ENCODE measurements at regions not wholly inside any gene's neighbourhood (a gene's known extent, or its start where the extent isn't known, plus 50 kb on each side); places are given as distances from the start of the nearest gene placed in this dataset.
"Not testable (repeated sequence)": the region's sequence is repeated elsewhere in the genome, so short reads cannot be mapped to it uniquely, and the experiment has no call there.

GRCh38 chr15:99485153-99485961 lies 80.4 kb upstream of the MEF2A start:
- DNase-seq (ENCODE audit: low read depth in 2 of 2) = no peak

GRCh38 chr15:99485992-99486370 lies 79.8 kb upstream of the MEF2A start:
- no peak for DNase-seq (ENCODE audit: low read depth in 2 of 2)

- DNase-seq (ENCODE audit: low read depth in 2 of 2) = no peak
Observed at GRCh38 chr15:99486371-99487336, 79.1 kb upstream of the MEF2A start.

GRCh38 chr15:99487337-99487730 lies 78.5 kb upstream of the MEF2A start:
- no peak for DNase-seq (ENCODE audit: low read depth in 2 of 2)

GRCh38 chr15:99492275-99492674 lies 73.5 kb upstream of the MEF2A start:
- DNase-seq (ENCODE audit: low read depth in 2 of 2) = no peak

GRCh38 chr15:99492716-99493115 lies 73.1 kb upstream of the MEF2A start:
- no peak for DNase-seq (ENCODE audit: low read depth in 2 of 2)

GRCh38 chr15:99493461-99493860 lies 72.3 kb upstream of the MEF2A start:
- DNase-seq (ENCODE audit: low read depth in 2 of 2) = no peak

GRCh38 chr15:99494536-99495233 lies 71.1 kb upstream of the MEF2A start:
- not testable (repeated sequence) for DNase-seq (ENCODE audit: low read depth in 2 of 2)

- DNase-seq (ENCODE audit: low read depth in 2 of 2) = no peak
Observed at GRCh38 chr15:99495430-99496301, 70.1 kb upstream of the MEF2A start.

- DNase-seq (ENCODE audit: low read depth in 2 of 2) = no peak
Observed at GRCh38 chr15:99496302-99496629, 69.5 kb upstream of the MEF2A start.

GRCh38 chr15:99502182-99502581 lies 63.6 kb upstream of the MEF2A start:
- DNase-seq (ENCODE audit: low read depth in 2 of 2) = peak in 1 of 2 donors; percentile 30

GRCh38 chr15:99502661-99503060 lies 63.1 kb upstream of the MEF2A start:
- DNase-seq (ENCODE audit: low read depth in 2 of 2) = no peak

- DNase-seq (ENCODE audit: low read depth in 2 of 2) = no peak
Observed at GRCh38 chr15:99503411-99503810, 62.4 kb upstream of the MEF2A start.

- no peak for DNase-seq (ENCODE audit: low read depth in 2 of 2)
Observed at GRCh38 chr15:99504071-99504822, 61.5 kb upstream of the MEF2A start.

GRCh38 chr15:99504823-99505551 lies 60.8 kb upstream of the MEF2A start:
- DNase-seq (ENCODE audit: low read depth in 2 of 2) = peak in 1 of 2 donors; percentile 15

GRCh38 chr15:99506399-99506798 lies 59.4 kb upstream of the MEF2A start:
- DNase-seq (ENCODE audit: low read depth in 2 of 2) = no peak

GRCh38 chr15:99507016-99507503 lies 58.7 kb upstream of the MEF2A start:
- DNase-seq (ENCODE audit: low read depth in 2 of 2) = no peak

GRCh38 chr15:99507504-99508310 lies 58.1 kb upstream of the MEF2A start:
- no peak for DNase-seq (ENCODE audit: low read depth in 2 of 2)

- DNase-seq (ENCODE audit: low read depth in 2 of 2) = no peak
Observed at GRCh38 chr15:99508311-99508645, 57.5 kb upstream of the MEF2A start.

Data from stimulated activated CD4-positive, alpha-beta T cell treated with anti-CD3 and anti-CD28 coated beads, Interleukin-4, amount 100 ng/mL, for 48 hours (primary cell).